Activated T-cell treated with anti-CD3 and anti-CD28 coated beads for 4 hours (primary cell): ENCODE measurements at regions not wholly inside any gene's neighbourhood (a gene's known extent, or its start where the extent isn't known, plus 50 kb on each side); places are given as distances from the start of the nearest gene placed in this dataset.

Experiments
- DNase-seq: peaks from one replicate; pipeline ENCODE4 v3.0.0-alpha.2; 2020

DNA sequence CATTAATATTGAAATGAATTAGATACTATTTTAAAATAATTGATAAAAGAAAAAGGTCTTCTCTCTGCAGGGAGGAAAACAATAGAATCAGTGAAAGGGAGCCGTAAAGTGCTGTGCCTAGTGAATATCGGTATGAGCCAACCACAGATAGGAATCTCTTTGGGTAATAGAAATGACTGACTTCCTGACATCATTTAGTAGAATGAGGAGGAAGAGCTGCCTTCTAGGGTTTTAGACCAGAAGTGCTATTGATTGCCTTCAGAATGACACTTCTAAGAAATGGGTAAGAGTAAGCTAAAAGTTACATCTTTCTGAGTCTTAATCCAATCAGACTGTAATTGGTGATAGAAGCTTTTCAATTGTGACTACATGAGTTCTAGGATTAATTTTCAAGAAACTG lies 134.0 kb upstream of the MAP9 start:
- no peak for DNase-seq

DNA sequence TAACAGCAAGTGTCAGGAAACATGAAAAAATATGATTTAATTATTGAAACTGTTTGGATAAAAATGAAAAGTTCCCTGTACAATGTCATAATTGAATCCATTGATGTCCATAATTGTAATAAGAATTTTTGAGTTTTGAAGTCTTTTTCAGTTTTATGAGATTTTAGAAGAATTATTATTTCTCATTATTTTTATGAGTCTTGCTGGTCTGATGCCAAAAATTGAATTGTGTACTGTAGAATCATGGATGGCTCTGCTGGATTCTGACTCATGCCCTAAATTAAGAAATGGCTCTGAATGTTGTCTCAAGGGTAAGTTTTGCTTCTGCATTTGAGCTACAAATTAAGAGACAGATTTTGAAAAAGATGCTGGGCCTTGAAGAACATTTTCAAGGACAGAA lies 132.8 kb upstream of the MAP9 start:
- DNase-seq, result no peak

DNA sequence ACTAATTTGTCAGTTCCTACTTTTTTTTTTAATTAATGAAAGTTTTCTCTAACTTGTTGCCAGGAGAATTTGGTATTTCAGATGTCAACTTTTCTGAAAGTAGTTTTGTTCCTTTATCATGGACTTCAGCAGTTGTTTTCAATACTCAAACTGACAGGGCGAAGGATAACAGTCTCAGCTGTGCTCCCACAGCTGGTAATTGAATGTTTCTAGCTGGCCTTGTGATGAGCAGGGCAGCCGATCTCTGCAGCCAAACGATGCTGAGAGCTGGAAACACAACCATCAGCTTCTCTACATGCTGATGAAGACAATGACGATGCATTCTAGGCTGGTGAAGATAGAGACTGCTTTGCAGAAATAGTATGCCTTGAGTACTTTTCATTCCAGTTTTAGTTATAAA lies 130.0 kb upstream of the MAP9 start:
- DNase-seq, result no peak

DNA sequence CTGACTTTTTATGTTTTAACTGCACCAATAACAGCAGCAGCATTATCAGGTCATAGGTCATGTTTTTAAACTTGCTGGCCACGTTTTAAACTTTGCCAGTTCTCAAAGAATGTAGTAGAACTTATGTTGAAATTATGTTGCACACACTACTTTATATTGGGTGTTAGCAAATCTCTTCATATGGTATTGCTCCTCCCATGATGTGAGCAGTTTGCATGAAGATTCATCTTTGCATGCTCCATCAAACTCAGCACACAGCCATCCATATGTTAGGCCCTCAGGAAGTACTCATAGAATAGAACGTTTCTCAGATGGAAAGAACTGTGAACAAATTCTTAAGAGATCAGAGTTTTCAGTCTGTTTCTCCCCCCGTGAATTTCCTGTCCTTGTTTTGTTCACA lies 128.6 kb upstream of the MAP9 start:
- DNase-seq, result no peak

DNA sequence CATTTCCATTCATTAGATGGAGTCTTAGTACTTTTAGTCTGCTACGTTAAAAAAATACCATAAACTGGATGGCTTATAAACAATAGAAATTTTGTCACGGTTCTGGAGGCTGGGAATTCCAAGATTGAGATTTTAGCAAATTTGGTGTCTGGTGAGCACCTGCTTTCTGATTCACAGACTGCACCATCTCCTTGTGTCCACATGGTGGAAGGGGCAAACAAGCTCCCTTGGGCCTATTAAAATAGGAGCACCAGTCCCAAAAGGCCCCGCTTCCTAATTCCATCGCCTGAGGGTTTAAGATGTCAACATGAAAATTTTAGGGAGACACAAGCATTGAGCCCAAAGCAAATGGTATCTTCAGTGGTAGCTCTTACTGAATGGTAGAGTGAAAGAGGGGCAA lies 120.5 kb upstream of the MAP9 start:
- no peak for DNase-seq

DNA sequence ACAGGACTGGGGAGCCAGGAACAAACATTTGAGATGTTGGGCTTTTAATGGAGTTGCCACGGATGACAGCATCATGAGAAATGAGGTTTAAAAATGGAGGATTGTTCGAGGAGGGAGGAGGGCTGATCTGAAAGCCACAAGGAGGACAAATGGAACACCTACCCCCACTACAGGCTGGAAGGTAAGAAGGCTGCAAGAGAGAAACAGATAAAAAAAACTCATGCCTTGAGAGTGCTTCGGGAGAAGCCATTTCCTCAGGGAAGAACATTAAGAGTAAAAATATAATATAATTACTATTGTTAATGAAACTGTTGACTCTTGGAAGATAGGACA lies 119.5 kb upstream of the MAP9 start:
- no peak for DNase-seq

DNA sequence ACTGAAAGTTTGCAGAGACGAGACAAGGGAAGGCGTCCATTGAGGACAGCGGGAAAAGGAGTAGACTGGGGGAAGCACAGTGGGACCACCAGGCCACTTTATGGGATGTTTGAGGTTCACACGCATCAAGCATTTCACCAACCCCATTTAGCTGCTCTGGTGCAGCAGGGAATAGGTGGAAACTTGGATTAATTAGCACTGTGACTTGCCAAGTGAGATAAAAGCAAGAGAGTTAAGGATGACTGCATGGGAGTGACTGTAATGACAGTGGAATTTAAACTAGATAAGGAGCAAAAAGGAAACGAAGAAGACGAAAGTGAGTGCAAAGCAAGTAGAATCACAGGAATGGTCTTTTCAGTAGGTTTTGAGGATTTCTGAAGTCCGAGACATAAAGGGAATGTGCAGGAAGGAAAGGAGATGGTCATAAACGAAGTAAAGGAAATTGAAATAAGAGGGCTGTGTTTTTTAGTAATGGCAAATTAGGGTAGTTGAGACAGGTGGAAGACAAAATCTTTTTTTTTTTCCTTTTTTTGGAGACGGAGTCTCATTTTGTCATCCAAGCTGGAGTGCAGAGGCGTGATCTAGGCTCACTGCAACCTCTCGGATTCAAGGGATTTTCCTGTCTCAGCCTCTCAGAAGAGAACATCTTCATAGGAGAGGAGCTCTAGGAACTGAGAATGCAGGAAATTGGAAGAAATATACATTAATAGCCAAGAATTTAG lies 119.0 kb upstream of the MAP9 start:
- DNase-seq, result no peak

DNA sequence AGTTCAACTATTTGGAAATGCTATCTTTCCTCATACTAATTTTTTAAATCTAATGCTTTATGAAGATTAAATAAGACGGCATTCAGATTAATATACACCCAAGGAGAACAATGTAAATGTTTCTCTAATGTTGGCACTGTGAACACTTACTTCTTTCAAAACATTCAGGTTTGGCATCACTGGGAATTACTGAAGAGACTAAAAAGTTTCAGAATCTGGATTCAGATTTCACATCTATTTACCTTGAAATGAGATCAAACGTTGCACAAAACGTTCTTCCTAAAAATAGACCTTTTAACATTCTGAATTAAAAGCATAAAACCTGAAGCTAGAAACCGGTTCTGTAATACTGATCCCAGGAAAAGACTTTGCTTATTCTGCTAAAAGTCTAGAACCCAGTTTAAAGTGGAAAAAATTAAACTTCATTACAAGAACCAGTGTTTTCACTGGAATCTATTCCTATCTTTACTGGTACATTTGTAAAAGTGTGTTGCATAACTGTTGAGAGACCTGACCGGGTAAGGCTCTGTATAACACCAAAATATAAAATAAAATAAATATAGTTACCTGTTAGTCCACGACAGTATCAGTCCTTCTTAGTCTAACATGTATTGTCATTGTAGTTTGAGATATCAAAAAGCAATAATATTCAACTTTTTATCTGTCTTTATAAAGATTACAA lies 117.4 kb upstream of the MAP9 start:
- DNase-seq, result no peak

DNA sequence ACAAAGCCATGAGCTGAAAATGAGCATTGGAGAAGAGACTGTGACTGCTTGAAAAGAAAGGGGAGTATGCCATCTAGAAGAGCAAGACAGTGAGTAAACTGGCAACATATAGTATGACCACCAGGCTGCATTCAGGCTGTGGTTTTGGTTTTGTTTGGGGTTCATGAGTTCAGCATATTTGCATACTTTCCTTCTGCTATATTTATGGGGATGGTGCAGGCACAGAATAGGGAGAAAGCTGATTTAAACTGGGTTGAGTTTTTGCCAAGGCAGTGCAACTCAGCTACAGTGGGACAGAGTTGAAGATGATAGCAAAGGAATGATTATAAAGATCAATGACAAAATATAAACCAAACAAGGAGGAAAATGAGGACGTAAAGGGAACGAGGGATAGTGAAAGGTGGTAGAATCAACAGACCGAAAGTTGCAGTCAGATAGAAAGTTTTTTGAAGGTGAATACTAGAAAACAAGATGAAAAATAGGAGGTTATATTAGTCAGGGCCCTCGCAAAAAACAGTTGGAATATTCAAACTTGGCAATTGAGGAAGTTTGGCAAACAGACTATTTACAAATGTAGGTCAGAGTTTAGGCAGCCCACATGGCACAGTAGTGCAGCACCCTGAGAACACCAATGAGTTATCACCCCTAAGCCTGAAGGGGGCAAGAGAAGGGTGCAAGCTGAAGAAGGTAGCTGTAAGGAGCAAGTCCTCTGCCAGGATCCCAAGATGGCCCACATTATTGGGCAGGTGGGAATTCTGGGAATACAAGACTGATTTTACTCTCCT lies 114.8 kb upstream of the MAP9 start:
- DNase-seq, result no peak

DNA sequence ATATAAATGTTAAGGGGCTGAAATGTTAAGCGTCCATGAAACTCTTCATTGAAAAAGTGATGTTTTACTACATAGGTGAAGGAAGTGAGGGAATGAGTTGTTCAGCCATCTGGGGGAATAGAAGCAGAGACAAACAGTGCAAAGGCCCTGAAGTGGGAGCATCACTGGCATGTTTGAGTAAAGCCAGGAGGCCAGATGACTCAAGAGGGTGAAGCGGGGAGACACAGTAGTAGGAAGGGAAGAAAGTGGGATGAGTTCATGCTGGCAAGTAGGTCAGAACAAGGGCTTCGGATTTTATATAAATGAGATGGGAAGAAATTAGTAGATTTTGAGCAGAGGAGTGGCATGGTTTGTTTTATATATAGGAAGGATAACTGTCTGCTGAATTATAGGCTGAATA lies 112.5 kb upstream of the MAP9 start:
- no peak for DNase-seq

DNA sequence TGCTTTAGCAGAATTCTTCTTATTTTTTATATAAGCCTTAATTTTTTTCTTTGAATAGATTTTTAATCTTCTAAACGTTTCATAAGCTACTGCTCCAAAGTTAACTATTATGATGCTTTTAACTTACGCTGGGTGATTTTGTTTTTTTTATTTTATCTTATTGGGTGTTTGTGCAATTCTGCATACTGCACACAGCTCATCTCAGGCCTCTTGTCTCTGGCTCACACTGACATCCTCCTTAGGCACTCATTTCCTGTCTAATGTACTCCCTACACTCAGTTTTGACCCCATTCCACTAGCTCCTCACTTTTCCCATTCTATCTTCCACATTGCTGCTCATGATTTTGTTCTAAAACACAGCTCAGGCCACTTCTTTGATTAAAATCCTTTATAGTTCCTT lies 111.9 kb upstream of the MAP9 start:
- DNase-seq, result no peak

DNA sequence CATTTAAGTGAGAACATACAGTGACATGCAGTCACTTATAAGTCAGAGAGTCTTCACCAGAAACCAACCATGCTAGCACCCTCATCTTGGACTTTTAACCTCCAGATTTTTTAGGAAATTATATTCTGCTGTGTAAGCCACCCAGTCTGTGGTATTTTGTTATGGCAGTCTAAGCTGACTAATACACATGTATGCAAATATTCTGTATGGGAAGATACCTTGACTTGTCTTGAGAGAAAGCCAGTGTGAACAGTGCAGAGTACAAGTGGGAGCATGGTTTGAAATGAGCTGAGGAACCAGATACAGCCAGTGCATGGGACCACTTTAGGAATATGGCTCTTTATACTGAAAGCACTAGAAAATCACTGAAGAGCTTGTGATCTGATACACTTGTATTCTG lies 110.4 kb upstream of the MAP9 start:
- no peak for DNase-seq

DNA sequence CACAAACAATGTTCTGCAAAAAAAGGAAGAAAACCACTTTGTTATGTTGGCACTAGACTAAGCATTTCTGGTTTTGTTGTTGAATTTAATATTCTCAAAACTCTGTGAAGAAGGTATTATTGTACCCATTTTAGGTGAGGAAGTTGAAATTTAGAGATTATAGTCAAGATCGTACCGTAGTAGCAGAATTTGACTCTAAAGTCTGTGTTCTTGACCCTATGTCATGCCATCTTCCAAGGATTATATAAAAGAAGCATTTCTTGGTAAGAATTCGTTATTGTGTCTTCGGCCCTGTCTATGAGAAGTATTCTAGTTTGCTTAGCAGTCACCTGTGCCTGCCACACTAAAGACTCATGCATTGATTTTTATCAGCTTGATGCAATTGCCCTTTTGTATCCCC lies 104.4 kb upstream of the MAP9 start:
- DNase-seq, result no peak

DNA sequence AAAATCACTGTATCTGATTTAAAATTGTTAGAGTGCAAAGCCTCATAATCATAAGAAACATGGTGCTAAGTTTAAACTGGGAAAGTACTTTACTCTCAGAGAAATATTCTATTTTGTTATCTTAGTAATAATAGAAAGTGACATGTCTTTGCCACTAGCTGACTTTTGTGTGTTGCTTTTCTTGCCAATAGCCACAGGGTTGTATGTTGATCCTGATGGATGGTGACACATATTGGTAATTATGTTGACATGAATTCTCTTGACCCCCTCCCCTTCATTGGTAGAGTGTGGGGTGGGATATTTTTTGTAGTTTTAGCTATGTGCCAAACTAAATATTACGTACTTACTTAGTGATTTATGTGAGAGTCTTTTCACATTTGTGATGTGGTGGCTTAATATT lies 103.1 kb upstream of the MAP9 start:
- DNase-seq, result no peak

DNA sequence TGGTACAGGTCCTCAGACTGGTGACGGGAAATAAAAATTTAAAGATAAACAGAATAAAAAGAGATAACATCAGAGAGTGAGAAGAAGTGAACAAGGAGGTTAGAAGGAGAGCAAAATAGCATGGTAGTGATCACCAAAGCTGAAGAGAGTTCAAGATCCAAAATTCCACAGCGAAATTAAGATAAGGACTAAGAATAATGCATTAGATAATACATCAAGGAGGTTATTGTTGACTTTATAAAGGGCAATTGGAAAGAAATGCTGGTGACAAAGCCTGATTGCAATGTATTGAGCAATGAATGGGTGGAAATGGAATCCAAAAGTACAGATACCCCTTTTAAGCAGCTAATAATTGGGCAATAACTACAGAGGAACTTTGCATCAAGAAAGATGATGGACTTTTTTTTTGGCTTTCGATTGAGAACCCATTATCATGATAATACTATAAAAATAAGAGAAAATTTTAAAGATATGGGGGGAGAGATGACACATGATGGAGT lies 101.6 kb upstream of the MAP9 start:
- DNase-seq, result no peak

DNA sequence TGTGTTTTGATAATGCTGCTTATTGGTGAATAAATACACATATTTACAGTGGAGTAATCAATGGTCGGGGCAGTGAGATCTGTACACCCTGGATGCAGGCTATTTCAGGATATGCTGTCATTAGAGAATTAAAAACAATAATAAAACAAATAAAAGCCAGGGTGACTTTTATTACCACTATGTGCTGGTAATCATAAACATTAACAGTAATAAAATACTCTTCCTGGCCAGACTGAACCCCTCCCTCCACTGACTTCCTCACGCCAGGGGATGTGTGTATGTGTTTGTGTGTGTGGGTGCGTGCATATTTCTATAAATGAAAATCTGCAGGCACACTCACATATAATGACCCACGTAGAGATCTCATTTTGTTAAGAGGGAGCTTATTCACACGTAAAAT lies 98.0 kb upstream of the MAP9 start:
- no peak for DNase-seq

DNA sequence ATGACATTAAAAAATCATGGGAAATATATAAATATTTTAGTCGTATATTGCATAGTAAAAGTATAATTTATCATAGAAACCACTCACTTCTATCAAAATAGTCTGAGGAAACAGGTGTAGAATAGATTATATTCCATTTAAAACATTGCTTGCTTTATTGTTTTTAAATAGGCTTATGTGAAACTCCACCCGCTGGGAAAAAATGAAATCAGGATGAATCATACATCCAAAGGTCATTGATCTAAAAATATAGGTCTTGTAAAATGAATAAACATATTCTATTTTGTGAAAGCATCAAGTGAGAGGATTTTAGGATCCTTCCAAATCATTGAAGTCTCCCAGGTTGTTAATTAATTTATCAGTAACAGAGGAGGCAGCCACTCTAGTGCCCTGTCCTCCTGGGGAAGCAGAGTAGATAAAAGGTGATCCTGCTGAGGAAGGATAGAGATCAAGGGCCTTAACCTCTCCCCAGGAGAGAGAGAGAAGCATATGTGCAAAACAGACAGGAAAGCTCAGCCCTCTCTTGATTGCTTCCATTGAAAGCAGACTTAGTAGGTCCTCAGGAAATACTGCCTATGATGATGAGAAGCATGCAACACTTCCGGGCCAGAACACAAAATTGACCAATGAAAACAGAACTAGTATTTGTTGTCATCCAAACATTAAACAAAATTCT lies 96.8 kb upstream of the MAP9 start:
- DNase-seq, result no peak

DNA sequence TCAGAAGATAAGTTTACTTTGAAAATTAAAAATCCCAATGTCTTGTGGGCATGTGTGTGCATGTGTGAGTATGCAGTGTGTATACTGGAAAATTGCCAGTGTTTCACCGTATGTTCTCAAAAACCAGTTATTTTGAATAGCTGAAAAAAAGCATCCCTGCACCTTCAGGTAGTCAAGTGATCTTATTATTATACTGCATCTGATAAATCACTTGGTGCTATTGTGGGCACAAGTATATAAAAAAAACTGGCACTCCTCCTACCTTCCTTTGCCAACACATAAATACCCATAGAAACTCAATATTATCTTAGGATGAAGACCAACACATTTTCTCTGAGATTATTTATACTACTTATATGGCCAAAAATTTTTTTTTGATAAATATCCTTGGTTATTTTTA lies 91.5 kb upstream of the MAP9 start:
- no peak for DNase-seq

DNA sequence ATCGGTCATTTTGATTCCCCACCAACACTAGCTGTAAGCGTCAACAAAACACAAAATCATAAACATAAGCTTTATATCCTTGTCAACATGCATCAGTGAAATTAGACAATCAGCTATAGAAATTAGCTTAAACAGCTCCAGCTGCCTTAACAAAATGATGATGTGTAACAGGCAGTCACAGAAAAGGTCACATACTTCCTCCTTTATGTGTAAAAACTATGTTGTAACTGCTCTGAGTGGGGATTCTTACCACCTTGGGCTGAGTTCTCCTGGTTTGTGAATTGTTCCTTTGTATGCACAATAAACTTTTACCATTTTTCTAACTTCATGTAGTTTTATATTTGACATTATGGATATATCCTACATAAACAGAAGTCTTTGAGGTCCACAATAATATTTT lies 73.9 kb upstream of the MAP9 start:
- DNase-seq, result no peak

DNA sequence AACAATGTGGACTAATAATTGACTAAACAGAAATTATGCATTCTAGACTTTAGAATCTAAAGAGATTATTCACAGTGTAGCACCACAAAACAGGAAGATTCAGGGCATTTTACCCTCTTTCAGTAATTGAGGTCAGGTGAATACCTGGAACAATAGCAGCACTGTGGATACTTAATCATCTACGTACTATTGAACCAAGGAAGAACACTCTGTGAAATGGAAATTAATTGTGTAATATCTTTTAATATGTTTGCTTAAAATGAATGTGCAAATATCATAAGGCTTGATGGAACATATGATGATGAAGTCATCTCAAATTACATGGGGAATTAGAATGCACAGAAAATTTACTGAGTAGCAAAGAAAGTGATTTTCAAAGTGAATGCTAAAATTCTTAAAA lies 68.5 kb upstream of the MAP9 start:
- no peak for DNase-seq

DNA sequence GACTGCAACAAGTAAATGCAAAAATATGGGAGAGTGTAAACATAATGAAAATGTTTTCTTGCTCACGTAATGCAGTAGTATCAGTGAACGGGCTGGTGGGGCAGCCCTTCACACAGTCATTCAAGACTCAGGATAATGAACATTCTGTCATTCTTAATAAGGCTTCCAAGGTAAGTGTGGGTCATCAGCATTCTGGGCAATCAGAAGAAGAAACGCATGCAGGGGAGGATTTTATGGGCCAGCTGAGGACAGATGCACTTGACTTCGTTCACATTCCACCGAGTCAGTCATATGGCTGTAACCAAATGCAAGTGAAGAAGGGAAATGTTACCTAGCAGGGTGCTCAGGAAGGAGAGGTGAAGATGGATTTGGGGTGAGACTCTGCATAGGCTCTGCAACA lies 68.0 kb upstream of the MAP9 start:
- DNase-seq, result no peak

DNA sequence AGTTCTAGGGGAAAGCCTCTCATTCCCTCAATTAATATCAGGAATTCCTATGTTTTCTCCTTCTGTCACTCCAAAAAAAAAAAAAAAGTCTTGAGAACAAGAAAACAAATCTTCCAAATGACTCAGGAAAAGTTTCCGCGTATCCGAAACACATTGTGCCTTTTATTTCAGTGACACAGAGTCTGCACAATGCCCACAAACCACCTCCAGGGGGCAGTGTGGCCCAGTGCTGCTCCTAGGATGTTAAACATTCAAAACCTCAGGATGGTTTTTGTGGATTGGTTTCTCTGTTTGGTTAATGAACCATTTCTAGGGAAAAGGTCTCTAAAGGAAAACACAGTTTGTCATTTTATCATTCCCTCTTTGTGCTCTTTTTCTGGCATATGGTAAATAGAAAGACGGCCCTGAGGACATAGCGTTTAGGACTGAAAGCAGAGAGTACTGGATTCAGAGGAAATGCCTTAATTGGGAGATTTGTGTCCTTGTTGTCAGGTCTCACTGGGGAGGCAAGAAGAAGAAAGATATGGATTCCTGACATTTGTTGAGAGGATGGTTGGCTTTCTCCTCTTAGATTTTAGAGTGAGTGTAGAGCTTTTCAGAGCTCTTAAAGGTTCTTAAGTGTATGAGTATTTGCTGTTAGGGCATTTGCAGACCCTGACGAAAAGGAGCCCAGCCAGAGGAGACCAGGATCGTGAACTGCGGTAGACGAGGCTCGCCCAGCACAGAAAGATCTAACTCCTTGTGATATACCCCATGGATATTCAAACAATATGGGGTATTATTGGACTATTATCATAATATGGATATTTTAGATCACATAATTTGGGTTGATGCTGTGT lies 65.7 kb upstream of the MAP9 start:
- peak; percentile 52 for DNase-seq

DNA sequence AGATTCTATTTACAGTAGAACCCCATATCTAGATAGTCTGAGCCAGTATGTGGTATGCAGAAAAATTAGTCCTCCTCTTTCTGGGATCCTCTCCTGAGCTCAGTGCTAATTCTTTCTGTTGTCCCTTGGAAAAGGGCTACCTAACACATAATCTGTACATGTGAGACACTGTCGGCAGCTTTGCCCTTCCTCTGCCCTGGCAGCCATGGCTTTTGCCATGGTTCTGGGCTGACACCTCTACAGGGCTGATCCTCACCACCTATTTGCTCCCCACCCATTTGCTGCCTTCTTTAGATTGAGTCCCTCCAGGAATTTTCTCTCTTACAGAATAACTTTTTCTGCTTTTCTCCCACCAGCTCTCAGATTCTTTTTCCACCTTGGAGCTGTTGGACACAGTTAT lies 64.7 kb upstream of the MAP9 start:
- no peak for DNase-seq
